ENCODE measurements at regions not wholly inside any gene's neighbourhood (a gene's known extent, or its start where the extent isn't known, plus 50 kb on each side); places are given as distances from the start of the nearest gene placed in this dataset.

DNA sequence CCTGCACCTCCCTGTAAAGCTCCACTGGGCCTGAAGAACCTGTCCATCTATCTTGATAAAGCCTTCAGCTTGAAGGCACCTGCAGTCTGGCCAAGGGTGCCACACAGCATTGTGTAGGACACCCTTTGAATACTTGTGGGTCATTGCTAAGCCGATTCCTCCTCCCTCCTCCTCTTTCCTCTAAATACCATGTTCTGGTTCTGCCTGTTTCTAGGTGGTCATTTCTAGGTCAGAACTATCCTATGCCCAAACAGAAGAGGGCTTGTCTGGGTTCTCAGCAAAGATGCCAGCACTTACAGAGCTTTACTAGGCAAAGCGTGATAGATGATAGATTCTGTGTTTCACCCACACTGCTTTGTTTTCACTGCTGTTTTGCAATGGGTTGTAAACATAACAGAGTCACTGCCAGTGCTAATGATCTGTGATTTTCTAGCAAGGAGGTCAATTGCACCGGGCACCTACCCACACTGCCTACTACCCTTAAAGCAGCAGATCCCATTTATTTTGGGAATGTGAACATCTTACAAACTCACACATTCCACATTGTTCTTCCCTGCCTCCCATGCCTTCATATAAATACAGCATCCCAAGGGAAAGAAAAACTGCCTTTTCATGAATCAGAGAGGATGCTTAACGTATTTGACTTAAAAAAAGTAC, 279.1 kb upstream of the PITRM1 start:
- DNase-seq: no peak

DNA sequence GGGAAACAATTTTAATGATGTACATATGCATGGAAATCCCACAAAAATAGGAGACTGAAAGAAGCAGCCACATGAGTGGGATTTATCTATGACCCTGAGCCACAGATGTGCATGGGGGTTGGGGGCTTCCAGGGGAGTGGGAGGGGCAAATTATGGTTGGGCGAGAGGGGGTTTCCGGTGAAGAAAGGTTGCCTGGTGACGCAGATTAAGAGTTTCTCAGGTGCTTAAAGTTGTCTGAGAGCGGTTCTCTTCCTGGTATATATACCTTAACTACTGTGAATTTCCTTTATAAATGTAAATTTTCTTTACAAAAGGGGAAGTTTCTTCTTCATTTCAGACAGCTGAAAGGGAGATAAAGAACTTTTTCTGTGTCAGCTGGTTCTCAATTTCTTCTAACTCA, 273.6 kb upstream of the PITRM1 start:
- DNase-seq: no peak

DNA sequence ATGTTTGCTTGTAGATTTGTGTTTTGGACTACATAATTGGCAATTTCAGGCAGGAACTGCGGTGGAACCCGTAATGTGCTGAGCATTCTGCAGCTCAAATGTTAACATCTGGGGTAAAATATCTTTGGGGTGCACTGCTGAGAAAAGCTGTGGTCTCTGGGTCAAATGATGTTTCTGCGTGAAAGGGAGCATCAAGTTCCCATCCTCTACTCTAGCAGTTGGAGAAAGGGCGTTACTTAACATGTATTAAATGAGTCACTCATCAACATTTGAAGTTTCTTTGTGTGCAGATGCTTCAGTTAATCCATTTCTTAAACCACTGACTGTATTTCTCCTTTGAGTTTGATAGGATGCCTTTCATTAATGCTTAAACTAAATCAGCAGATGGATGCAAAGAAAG, 273.1 kb upstream of the PITRM1 start:
- DNase-seq: no peak

DNA sequence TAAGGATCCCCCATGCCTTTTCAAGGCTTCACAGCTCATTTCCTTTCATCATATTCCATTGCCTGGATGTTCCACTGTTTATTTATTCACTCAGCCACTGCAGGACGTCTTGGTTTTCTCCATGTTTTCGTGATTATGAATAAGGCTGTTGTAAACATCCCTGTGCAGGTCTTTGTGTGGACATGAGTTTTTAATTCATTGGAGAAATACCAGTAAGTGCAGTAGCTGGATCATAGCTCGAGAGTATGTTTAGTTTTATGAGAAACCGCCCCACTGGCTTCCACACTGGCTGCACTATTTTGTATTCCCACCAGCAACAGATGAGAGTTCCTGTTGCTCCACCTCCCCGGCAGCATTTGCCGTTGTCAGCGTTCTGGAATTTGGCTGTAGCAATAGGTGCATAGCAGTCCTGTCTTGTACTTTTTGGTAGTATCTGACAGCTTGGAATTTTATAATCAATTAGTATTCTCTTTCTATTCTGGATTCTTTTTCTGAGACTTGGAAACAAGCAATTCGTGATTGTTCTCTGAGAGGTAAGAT, 269.9 kb upstream of the PITRM1 start:
- no peak for DNase-seq

DNA sequence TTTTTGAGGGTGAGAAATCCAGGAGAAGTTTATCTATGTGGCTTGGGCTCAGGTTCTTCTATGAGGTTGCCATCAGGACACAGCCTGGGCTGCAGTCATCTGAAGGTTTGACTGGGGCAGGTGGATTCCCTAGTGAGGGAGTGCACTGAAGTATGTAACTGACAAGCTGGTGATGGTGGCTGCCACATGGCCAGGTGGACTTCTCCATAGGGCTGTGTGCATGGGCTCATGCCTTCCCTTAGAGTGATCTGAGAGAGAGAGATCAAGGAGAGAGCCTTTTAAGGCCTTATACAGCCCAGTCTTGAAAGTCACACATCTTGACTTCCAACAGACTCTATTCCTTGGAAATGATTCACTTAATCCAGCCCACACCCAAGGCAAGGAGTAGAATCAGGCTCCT, 266.6 kb upstream of the PITRM1 start:
- no peak for DNase-seq

DNA sequence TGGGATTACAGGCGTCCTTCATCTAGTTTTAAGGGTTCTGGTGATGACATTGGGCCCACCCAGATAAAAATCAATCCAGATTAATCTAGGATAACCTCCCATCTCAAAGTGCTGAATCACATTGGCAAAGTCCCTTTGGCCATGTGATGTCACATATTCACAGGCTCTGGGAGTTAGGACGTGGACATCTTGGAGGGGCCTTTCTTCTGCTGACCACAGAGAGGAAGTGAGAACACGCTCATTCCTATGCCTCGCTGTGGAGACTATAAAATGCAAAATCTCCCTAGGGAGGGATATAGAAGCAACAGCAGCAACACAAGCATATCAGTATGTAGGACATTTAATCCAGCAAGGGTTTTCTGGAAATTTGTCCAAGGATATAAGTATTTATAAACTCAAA, 266.0 kb upstream of the PITRM1 start:
- DNase-seq: no peak

DNA sequence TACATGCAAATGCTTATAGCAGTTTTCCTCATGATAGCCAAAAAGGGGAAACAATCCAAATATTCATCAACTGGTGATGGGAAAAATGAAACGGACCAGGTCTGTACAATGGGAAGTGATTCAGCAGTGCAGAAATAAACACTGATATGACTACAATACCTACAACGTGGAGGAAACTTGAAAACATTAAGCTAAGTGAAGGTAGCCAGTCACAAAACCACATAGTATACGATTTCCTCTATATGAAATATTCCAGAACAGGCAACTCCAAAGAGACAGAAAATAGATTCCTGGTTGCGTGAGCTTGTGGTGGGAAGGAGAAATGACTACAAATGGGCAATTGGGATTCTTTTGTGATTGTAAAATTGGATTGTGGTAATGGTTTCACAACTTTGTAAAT, 263.1 kb upstream of the PITRM1 start:
- DNase-seq: no peak

DNA sequence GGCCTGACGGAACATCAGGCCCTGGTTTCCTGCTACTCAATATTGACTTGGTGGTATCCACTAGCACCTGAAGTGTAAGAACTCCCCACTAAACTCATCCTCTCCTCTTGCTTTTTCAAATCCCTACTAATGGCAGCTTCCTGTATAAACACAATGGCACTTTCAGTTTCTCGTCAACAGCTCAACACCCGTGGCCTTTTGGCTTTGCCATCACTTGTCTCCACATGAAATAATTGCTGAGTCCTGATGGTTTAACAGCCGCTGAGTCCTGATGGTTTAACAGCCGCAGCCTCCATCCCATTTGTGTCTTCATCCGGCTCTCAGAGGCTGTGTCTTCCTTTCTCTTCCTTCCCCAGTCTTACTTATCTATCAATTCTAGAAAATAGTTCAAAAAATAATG, 261.4 kb upstream of the PITRM1 start:
- DNase-seq: no peak

DNA sequence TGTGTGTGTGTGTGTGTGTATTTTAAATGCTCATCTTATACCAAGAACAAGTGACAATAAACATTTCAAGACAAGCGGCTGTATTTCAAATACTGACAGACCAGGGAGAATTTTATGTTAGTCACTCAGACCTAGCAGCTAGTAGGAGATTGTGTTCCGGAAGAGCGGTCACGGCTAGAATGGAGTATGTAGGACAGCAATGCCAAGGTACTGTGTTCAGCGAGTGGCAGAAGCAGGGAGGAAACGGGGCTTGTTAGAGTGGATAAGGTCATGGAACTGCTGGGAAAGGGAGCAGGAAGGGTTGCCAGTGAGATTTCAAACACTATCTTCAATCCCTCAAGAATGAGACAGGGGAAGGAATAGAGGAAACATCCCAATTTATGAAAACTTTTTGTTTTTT, 260.5 kb upstream of the PITRM1 start:
- no peak for DNase-seq

DNA sequence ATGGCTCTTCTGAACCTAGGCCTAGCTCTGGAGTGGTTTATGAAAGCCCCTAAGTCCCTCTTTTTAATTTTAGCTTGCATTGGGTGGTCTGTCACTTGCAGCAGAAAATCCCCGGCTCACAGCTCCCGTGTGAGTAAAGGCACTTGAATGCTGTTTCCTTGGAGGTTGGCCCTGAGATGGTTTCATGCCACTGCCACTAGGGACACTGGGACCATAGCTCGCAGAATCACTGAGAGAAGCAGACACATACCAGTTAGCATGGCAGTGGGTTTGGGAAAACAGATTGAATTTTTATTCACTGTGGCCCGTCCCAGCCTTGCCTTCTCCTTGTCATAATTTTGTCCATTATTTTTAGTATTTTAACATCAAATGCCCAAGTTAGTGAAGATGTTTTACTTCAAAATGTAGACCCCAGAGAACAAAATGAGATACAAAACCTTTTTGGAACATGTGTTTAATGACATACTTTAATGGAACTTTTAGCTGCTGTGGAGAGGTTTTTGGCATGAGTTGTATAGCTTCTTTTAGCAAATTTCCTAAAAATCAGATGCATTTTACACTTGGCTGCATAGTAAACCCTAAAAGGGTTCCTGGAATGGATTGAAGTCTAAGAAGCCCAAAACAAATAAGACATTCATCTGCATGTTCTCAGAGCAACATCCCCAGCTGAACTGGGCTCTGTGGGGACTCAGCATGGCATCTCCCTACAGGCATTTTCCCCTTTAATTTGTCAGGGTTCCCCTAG, 259.7 kb upstream of the PITRM1 start:
- DNase-seq: no peak

DNA sequence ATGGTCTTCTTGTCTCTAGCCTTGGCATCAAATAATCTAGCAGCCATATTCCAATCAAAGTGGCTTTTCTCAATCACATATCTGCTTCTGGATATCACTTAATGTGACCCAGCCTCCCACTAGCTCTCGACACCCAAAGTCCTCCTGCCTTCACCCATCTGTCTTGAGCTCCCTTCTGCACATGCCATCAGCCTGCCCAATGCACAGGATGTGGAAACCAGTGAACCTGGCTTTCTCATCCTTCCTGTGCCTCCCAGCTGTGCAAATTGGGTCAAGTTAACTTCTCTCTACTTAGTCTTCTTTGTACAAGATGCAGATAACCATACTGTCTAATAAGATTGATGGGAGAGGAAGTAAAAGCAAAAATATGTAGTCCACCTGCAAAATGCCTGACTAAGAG, 257.9 kb upstream of the PITRM1 start:
- no peak for DNase-seq

DNA sequence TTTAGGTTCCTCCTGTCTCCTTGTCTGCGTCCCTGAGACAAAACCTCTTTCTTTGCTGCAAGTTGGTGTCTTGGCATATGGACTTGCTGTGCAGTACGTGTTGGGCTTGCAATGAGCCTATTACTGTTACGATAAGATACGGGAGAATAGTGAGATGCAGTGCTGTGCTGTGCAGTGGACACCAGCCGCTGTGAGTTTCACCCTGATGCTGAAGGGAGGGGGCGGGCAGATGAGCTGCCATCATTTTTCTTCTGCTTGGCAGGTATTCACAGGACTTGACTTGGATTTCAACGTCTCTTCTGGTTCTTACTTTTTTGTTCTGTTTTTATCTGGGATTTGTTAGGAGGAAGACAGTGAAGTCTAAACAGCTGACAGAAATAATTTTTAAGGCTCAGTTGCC, 257.1 kb upstream of the PITRM1 start:
- DNase-seq: no peak

DNA sequence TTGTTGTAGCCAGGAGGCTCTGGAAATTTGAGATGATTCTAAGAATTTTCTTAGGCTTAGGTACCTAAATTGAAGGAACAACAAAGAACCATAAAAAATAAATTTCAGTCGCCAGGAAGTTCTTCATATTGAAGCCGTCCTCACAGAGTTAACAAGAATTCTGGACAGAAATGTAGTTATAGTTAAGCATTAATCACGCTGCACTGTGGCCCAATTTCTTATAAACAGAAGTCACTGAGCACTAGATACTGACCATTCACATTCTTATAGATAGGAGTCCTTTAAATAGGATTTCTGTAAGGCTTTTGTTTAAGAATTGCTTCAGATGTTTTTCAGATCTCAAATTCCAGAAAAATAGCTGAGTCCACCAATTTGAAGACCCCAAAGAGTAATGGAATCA, 256.2 kb upstream of the PITRM1 start:
- DNase-seq: no peak

DNA sequence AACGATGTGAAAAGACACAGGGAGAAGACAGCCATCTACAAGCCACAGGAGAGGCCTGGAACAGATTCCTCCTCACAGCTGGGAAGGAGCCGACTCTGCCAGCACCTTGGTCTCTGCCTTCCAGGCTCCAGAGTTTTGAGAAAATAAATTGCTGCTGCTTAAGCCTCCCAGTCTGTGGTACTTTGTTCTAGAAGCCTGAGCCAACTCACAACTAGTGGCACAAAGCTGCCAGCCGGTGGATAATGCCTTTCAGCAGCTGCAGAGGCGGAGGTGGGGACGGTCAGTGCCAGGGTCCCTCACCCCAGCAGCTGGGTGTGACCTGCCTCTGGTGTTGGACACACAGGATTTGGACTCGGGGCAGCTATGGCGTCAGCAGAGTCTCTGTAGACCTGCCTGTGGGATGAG, 255.4 kb upstream of the PITRM1 start:
- DNase-seq: no peak

DNA sequence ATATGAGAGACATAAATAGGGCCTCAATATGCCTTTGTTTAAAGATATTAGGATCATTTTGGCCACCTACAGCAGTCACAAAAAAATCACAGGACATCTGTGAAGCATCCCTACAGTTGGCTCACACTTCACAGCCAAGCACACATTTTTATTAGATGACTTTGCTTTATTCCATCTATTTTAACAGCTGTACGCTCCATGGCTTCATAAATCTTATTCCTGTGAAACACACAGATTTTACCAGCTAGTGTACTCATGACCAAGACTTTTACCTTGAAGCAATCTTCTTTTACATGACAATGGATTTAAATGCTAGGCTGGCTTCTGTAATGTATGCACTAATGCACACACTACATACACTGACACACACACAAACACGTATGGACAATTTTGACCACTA, 254.8 kb upstream of the PITRM1 start:
- DNase-seq: no peak

DNA sequence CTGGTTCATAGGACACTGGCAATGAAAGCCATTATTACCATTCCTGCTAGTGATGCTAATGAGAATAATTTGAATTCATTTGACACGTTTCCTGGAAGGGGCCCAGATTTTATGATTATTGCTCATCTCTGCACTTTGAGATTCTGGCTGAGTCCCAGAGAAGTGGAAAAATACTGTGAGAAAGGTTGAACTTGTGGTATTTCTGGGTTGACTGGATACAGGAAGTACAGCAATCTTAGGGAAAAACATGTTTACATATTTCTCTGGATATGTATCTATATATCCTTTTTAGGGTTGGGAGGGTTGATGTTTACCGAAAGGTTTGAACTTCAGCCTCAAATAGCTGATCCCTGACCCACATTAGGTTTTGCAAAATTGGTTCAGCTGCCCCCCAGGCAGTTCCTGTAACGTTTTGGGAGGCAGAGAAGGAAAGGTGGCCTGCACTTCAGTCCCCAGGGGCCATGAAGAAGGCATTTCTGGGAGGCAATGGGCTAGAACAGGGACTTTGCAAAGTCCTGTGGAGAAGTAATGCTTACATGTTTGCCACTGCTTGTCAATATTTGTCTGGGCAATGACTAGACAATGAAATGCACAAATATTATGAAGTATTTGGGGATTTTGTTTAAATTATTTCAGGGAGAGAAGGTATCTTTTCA, 253.7 kb upstream of the PITRM1 start:
- no peak for DNase-seq

DNA sequence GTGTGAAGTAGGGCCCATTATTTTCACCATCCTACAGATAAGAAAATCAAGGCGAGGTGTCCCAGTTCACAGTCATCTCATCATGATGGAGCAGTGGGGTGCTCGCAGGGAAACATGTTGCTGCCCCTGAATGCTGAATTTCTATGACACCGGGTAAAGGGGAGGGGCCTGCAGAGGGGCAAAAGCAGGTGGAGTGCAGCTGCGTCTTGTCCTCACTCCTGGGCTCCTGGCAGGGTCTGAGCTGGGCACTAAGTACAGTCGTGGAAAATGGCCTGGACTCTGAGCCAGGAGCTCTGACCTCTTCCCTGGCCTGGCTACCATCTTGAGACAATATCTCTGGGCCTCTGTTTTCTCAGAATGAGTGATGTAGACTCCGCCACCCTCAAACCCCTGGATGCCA, 253.1 kb upstream of the PITRM1 start:
- DNase-seq: no peak

DNA sequence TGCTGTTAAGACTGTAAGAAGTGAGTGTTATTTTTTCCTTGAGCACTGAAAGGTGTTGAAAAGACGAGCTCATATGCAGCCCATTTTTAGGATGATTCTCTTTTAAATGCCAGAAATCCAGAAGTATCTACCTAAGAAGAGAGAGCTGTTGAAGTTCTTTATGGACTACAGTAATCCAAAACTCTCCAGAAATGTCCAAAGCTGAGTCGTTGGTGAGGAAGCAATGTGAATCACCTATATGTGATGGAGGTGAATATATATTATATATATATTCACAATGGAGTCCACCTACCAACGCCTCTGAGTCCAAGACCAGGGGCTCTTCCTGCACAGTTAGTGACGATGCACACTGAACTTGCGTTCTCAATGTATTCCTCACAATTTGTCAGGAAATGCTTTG, 252.7 kb upstream of the PITRM1 start:
- DNase-seq: no peak

DNA sequence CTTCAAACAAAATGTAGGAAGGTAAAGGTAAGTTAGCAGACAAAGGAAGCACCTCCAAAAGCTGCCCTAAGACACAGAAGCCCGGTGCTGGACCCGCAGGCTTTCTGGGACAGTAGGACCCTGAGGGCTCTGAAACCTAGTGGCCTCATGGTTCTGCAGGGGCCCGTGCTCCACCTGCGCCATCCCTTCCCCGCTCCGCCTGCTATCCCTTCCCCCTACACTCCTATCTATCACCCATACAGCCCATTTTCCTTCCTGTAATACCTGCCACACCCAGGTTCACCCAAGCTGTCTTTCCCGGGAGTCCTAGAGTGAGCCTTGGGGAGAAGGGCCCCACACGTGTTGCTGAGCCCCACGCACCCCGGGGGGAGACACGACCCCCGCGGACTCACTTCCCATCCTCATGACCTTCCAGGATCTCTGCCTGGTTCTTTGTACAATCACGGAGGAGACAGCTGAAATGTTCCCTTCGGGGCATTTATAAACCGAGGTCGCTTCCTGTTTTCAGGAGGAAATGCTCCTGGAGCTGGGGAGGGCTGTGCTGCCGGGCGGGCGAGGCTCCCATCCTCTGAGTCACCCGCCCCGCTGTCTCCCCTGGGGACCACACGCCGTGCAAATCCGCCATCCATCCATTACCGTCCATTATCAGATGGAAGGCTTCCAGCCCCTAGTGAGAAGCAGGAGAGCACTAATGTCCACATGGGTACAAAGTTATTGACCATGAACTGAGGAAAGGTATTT, 251.7 kb upstream of the PITRM1 start:
- DNase-seq: no peak

DNA sequence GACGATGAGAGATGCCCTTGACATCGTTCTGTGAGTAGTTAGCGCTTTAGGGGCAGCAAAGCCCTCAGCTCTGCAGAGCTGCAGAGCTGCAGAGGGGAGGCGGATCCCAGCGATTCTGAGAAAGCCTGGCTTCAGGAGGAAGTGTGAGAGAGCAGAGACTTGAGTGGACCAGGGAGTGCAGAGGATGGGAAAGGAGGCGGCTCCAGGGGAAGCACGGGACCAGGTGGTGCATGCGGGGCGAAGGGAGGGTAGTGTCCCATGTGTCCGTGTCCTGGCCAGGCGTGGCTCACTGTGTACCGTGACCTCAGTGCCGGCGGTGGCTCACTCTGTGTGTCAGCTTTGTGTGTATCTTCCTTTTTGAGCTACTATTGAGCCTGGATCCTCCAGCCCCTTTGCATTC, 250.8 kb upstream of the PITRM1 start:
- no peak for DNase-seq

DNA sequence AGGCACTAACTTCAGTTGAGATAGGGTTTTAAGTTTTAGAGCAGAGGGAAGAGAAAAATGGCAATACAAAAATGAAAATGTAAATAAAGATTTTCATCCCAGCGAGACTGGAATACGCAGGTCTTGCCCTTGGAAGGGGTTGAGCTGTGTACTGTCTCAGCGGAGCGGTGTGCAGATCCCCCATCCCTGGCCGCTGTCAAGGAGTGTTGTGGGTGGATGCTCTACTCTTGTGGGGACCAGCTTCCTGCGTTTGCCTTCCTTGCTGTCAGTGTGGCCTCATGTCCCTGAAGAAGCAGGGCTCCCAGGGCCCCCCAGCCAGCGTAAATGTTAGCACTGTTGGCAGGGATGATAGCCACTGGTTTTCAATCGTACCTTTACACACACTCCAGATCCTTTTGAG, 249.7 kb upstream of the PITRM1 start:
- no peak for DNase-seq

DNA sequence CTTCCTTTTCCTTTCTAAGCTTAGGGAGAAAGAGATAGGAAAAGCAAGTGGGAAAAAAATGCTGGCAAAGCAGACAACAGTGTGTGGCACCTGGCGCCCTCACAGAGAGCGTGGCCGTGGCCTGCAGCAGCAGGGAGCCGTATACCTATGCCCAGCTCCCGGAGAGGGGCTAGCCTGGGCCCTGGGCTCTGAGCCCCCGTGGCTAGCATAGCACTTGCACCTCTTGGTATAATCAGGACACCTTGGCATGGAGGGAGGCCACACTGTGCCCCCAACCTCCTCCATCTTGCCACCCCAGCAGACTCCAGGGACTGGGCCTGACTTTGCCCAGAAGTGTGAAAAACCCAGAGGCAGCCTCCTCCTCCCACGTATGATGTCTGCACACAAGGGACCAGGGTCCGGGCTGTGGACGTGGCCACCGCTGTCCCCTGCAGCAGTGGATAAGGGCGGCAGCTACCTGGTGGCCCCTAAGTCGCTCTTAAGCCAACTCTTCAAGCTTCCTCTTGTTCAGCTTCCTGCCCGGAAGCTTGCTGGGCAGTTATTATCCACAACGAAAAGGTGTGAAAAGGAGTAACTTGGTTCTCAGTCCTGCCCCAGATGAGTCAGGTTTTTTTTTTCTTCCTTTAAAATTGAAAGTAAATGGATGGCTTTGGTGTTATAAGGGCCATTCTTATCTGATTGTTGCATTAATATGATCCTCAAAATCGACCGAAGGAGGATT, 249.1 kb upstream of the PITRM1 start:
- DNase-seq: no peak
